Upper lobe of left lung (tissue), 6 donors: ENCODE measurements at regions not wholly inside any gene's neighbourhood (a gene's known extent, or its start where the extent isn't known, plus 50 kb on each side); places are given as distances from the start of the nearest gene placed in this dataset.
"Not testable (repeated sequence)": the region's sequence is repeated elsewhere in the genome, so short reads cannot be mapped to it uniquely, and the experiment has no call there.

Experiments used
- ATAC-seq, 2 donors: fragments of 200-7000 bp; cut with Tn5 transposase; one replicate each; pipeline ENCODE4 v1.9.1; 2022; ENCODE audit warnings: mild to moderate bottlenecking in 2 of 2, moderate library complexity in 2 of 2; ENCODE audit not compliant: low FRiP score in 2 of 2
- DNase-seq, 2 donors: peaks; one replicate each; pipeline ENCODE4 v3.0.0-alpha.2; 2019 to 2020
- H3K27ac ChIP-seq, 4 donors: fragments of 200-600 bp; sonication (generic); one replicate each; pipeline ENCODE4 v1.5.1; 2016 to 2019
- H3K27me3 ChIP-seq, 4 donors: fragments of 200-600 bp; sonication (generic); one replicate each; pipeline ENCODE4 v1.5.1; 2017 to 2019
- H3K36me3 ChIP-seq, 4 donors: fragments of 200-600 bp; sonication (generic); one replicate each; pipeline ENCODE4 v1.5.1; 2016 to 2019
- H3K4me1 ChIP-seq, 4 donors: fragments of 200-600 bp; sonication (generic); one replicate each; pipeline ENCODE4 v1.5.1; 2018 to 2019
- H3K4me3 ChIP-seq, 4 donors: fragments of 200-600 bp; sonication (generic); one replicate each; pipeline ENCODE4 v1.5.1; 2017 to 2019; ENCODE audit warnings: mild to moderate bottlenecking in 2 of 4, moderate library complexity in 1 of 4
- H3K9me3 ChIP-seq, 4 donors: fragments of 200-600 bp; sonication (generic); one replicate each; pipeline ENCODE4 v1.5.1; 2018 to 2019
- CTCF ChIP-seq, 6 experiments: fragments of 450-650 bp in 4 of 6; fragments of 200-600 bp in 2 of 6; sonication (generic) in 2 of 6; IDR thresholded peaks; one replicate each; pipeline ENCODE4 v1.5.1; 2016 to 2019; ENCODE audit warnings: antibody characterized with exemption in 6 of 6
- EP300 ChIP-seq, 4 donors: sonication (generic); formaldehyde crosslinking; IDR thresholded peaks; one replicate each; pipeline ENCODE4 v1.5.1; 2017; ENCODE audit warnings: antibody characterized with exemption in 4 of 4, control low read depth in 2 of 4
- POLR2A ChIP-seq, 4 donors: fragments of 450-650 bp; IDR thresholded peaks; one replicate each; pipeline ENCODE4 v1.5.1; 2016 to 2017; ENCODE audit warnings: antibody characterized with exemption in 4 of 4, mild to moderate bottlenecking in 2 of 4
- POLR2AphosphoS5 ChIP-seq, 2 donors: sonication (generic); formaldehyde crosslinking; IDR thresholded peaks; one replicate each; pipeline ENCODE4 v1.5.1; 2017; ENCODE audit warnings: antibody characterized with exemption in 2 of 2
- WGBS, 2 donors: methylation state at CpG; one replicate each; pipeline ENCODE4 v1.1.5; 2017 to 2018; 5-methylcytosine and 5-hydroxymethylcytosine counted together
- donor health status: DM: no; HTN: no; CAD: no; lungs with moderate emphysema.
- donor health status: DM: no; HTN: yes; CAD: no; lungs with severe emphysema.

- no peaks in the 10 kb centered on the region for H3K36me3 ChIP-seq
- no peaks in the 10 kb centered on the region for H3K27me3 ChIP-seq
- no peak overlapping the region for H3K27ac ChIP-seq
- ATAC-seq: no peak
- H3K9me3 ChIP-seq: peaks cover 0 to 5% (median 0%) of the 10 kb centered on the region in 4 donors
- 93 to 100% methylated on average over 1 of the region's 1 CpG for WGBS, 2 donors
- peaks cover 0 to 10% (median 3%) of the 10 kb centered on the region in 4 donors for H3K4me1 ChIP-seq
- DNase-seq: no peak
- no peak overlapping the region for H3K4me3 ChIP-seq
- TF ChIP-seq CTCF (IDR thresholded peaks at IDR 0.05) (no peak), POLR2A (IDR thresholded peaks at IDR 0.05) (no peak), EP300 (IDR thresholded peaks at IDR 0.05) (no peak), POLR2AphosphoS5 (IDR thresholded peaks at IDR 0.05) (no peak)
These were observed 247.5 kb upstream of the KLF3 start for GRCh38 chr4:38416450-38417014.

- not testable (repeated sequence) for H3K36me3 ChIP-seq, H3K27me3 ChIP-seq, H3K4me3 ChIP-seq, H3K4me1 ChIP-seq, H3K27ac ChIP-seq, H3K9me3 ChIP-seq, ATAC-seq, DNase-seq
- 55 to 95% methylated on average over 4 of the region's 4 CpGs for WGBS, 2 donors
These were observed 243.7 kb upstream of the KLF3 start for GRCh38 chr4:38420254-38420653.

GRCh38 chr4:38422850-38423249 lies 241.1 kb upstream of the KLF3 start:
- TF ChIP-seq POLR2A (IDR thresholded peaks at IDR 0.05) (no peak), POLR2AphosphoS5 (IDR thresholded peaks at IDR 0.05) (no peak), CTCF (IDR thresholded peaks at IDR 0.05) (no peak), EP300 (IDR thresholded peaks at IDR 0.05) (no peak)
- Histone ChIP-seq H3K4me3 (no peak overlapping the region), H3K9me3 (peaks cover 0 to 5% (median 0%) of the 10 kb centered on the region in 4 donors), H3K36me3 (no peaks in the 10 kb centered on the region), H3K27me3 (no peaks in the 10 kb centered on the region), H3K4me1 (peaks cover 0 to 3% (median 2%) of the 10 kb centered on the region in 4 donors), H3K27ac (no peak overlapping the region)
- 65 to 76% methylated on average over 4 of the region's 4 CpGs for WGBS, 2 donors
- no peak for DNase-seq
- ATAC-seq: no peak

GRCh38 chr4:38424151-38424871 lies 239.7 kb upstream of the KLF3 start:
- Histone ChIP-seq H3K4me1 (peaks cover 0 to 3% (median 2%) of the 10 kb centered on the region in 4 donors), H3K27ac (no peak overlapping the region), H3K36me3 (no peaks in the 10 kb centered on the region), H3K27me3 (no peaks in the 10 kb centered on the region), H3K9me3 (peaks cover 0 to 5% (median 0%) of the 10 kb centered on the region in 4 donors), H3K4me3 (no peak overlapping the region)
- DNase-seq (peak in 1 of 2 donors; percentile 38), ATAC-seq (no peak)
- no peak for TF ChIP-seq EP300 (IDR thresholded peaks at IDR 0.05)
- TF ChIP-seq POLR2A (IDR thresholded peaks at IDR 0.05): no peak
- TF ChIP-seq CTCF (IDR thresholded peaks at IDR 0.05): no peak
- TF ChIP-seq POLR2AphosphoS5 (IDR thresholded peaks at IDR 0.05): no peak
- 58 to 64% methylated on average over 9 of the region's 9 CpGs for WGBS, 2 donors

GRCh38 chr4:38426532-38426931 lies 237.5 kb upstream of the KLF3 start:
- H3K4me3 ChIP-seq: no peak overlapping the region
- no peaks in the 10 kb centered on the region for H3K36me3 ChIP-seq
- no peak for ATAC-seq
- no peak overlapping the region for H3K27ac ChIP-seq
- H3K4me1 ChIP-seq: peaks cover 0 to 3% (median 2%) of the 10 kb centered on the region in 4 donors
- no peak for DNase-seq
- no peaks in the 10 kb centered on the region for H3K9me3 ChIP-seq
- TF ChIP-seq POLR2A (IDR thresholded peaks at IDR 0.05): no peak
- no peak for TF ChIP-seq POLR2AphosphoS5 (IDR thresholded peaks at IDR 0.05)
- no peak for TF ChIP-seq EP300 (IDR thresholded peaks at IDR 0.05)
- no peak for TF ChIP-seq CTCF (IDR thresholded peaks at IDR 0.05)
- no peaks in the 10 kb centered on the region for H3K27me3 ChIP-seq
